ENCODE measurements at regions not wholly inside any gene's neighbourhood (a gene's known extent, or its start where the extent isn't known, plus 50 kb on each side); places are given as distances from the start of the nearest gene placed in this dataset.

- DNase-seq = no peak
Observed at GRCh38 chr16:85415196-85416090, 197.7 kb upstream of the GSE1 start.

GRCh38 chr16:85416228-85417109 is 196.7 kb upstream of the GSE1 start:
- DNase-seq = no peak

GRCh38 chr16:85417156-85417860 is 195.8 kb upstream of the GSE1 start:
- no peak for DNase-seq

GRCh38 chr16:85418978-85419491 is 194.1 kb upstream of the GSE1 start:
- DNase-seq = no peak

- DNase-seq = no peak
Observed at GRCh38 chr16:85419503-85420408, 193.4 kb upstream of the GSE1 start.

- peak; percentile 8 for DNase-seq
Observed at GRCh38 chr16:85420501-85421337, 192.4 kb upstream of the GSE1 start.

GRCh38 chr16:85421338-85422195 is 191.6 kb upstream of the GSE1 start:
- no peak for DNase-seq

GRCh38 chr16:85422196-85422631 is 190.9 kb upstream of the GSE1 start:
- DNase-seq = no peak

- DNase-seq = no peak
Observed at GRCh38 chr16:85422632-85423550, 190.2 kb upstream of the GSE1 start.

- no peak for DNase-seq
Observed at GRCh38 chr16:85423631-85424030, 189.5 kb upstream of the GSE1 start.

- DNase-seq = no peak
Observed at GRCh38 chr16:85424260-85425073, 188.7 kb upstream of the GSE1 start.

GRCh38 chr16:85425074-85425662 is 188.0 kb upstream of the GSE1 start:
- DNase-seq = no peak

- DNase-seq = no peak
Observed at GRCh38 chr16:85426806-85427205, 186.3 kb upstream of the GSE1 start.

GRCh38 chr16:85428168-85428898 is 184.8 kb upstream of the GSE1 start:
- no peak for DNase-seq

GRCh38 chr16:85428899-85429775 is 184.0 kb upstream of the GSE1 start:
- DNase-seq = no peak
